SH-SY5Y (cell line): ENCODE measurements at regions not wholly inside any gene's neighbourhood (a gene's known extent, or its start where the extent isn't known, plus 50 kb on each side); places are given as distances from the start of the nearest gene placed in this dataset.

Source experiments
- GATA2 ChIP-seq: IDR thresholded peaks from 2 replicates; pipeline ENCODE4 v1.6.1; 2011; ENCODE audit warnings: mild to moderate bottlenecking, low read depth, low read length
- GATA3 ChIP-seq: IDR thresholded peaks from 2 replicates; pipeline ENCODE4 v1.6.1; 2011; ENCODE audit warnings: low read depth, mild to moderate bottlenecking, low read length, moderate library complexity

DNA sequence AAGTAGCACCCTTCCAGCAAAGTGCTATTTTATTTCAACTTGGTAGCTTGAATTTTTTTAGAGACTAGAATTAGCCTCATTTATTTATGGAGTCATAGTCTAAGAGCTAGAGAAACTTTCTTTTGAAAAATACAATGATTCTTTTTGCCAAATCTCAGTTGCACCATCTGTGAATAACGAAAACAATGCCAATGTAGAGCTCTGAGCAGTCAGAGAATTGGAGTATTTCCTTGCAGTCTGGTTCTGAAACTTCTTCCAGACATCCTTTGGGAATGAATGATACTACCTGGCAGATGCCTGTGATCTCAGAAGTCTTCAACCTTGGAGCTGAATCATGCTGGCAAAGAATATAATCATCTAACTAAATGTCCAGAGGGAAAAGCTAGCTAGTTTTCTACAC, 511.5 kb upstream of the CYLC2 start:
- TF ChIP-seq GATA2 (no peak), GATA3 (no peak)
